Keratinocyte (primary cell): ENCODE measurements at regions not wholly inside any gene's neighbourhood (a gene's known extent, or its start where the extent isn't known, plus 50 kb on each side); places are given as distances from the start of the nearest gene placed in this dataset.

Experiments
- DNase-seq: peaks from one replicate; pipeline ENCODE4 v3.0.0-alpha.2; 2011; ENCODE audit warnings: low read depth, missing footprints, low spot score
- FAIRE-seq: peaks from 2 replicates; lab custom pipeline; 2011; peaks lifted over from hg19 to GRCh38; lab: Jason Lieb, UNC
- H2AFZ ChIP-seq: 2 replicates; pipeline ENCODE4 v1.6.0; 2012; ENCODE audit warnings: low read length, control low read depth, inconsistent platforms; ENCODE audit not compliant: control insufficient read depth
- H3K27ac ChIP-seq: 2 replicates; pipeline ENCODE4 v1.5.1; 2011; ENCODE audit warnings: low read length; ENCODE audit not compliant: control insufficient read depth, insufficient read depth
- H3K27me3 ChIP-seq: 3 replicates; pipeline ENCODE4 v1.6.0; 2011; ENCODE audit warnings: low read length; ENCODE audit not compliant: control insufficient read depth, insufficient read depth; ENCODE audit errors: extremely low read depth
- H3K36me3 ChIP-seq, 2 experiments: 2 replicates in 1 of 2; 3 replicates in 1 of 2; pipeline ENCODE4 v1.5.1; 2011; ENCODE audit warnings: low read length in 2 of 2, mild to moderate bottlenecking in 1 of 2; ENCODE audit not compliant: control insufficient read depth in 2 of 2, insufficient read depth in 2 of 2; ENCODE audit errors: extremely low read depth in 1 of 2
- H3K4me1 ChIP-seq: 3 replicates; pipeline ENCODE4 v1.5.1; 2011; ENCODE audit warnings: low read length; ENCODE audit not compliant: control insufficient read depth, insufficient read depth; ENCODE audit errors: extremely low read depth
- H3K4me2 ChIP-seq: 3 replicates; pipeline ENCODE4 v1.6.0; 2011; ENCODE audit warnings: low read depth, low read length; ENCODE audit not compliant: control insufficient read depth, insufficient read depth; ENCODE audit errors: extremely low read depth
- H3K4me3 ChIP-seq, 3 experiments: fragments of 200-600 bp in 1 of 3; sonication (generic) in 1 of 3; 2 replicates in 2 of 3; 3 replicates in 1 of 3; pipeline ENCODE4 v1.5.1; 2011 to 2016; ENCODE audit warnings: low read length in 3 of 3, mild to moderate bottlenecking in 3 of 3, control low read depth in 2 of 3, inconsistent platforms in 1 of 3, low read depth in 1 of 3, mixed read lengths in 1 of 3, mixed run types in 1 of 3, moderate library complexity in 1 of 3; ENCODE audit not compliant: control insufficient read depth in 2 of 3, insufficient read depth in 2 of 3; ENCODE audit errors: extremely low read depth in 1 of 3
- H3K79me2 ChIP-seq: 2 replicates; pipeline ENCODE4 v1.6.0; 2012; ENCODE audit warnings: low read length; ENCODE audit not compliant: control insufficient read depth, insufficient read depth
- H3K9ac ChIP-seq: 3 replicates; pipeline ENCODE4 v1.6.0; 2011; ENCODE audit warnings: low read length; ENCODE audit not compliant: control insufficient read depth, insufficient read depth; ENCODE audit errors: extremely low read depth
- H3K9me1 ChIP-seq: 3 replicates; pipeline ENCODE4 v1.6.0; 2011; ENCODE audit warnings: low read length; ENCODE audit not compliant: control insufficient read depth, insufficient read depth; ENCODE audit errors: extremely low read depth
- H3K9me3 ChIP-seq: 2 replicates; pipeline ENCODE4 v1.5.1; 2012; ENCODE audit warnings: low read depth, low read length; ENCODE audit not compliant: control insufficient read depth
- H4K20me1 ChIP-seq: 3 replicates; pipeline ENCODE4 v1.6.0; 2011; ENCODE audit warnings: low read length; ENCODE audit not compliant: control insufficient read depth, insufficient read depth; ENCODE audit errors: extremely low read depth
- CTCF ChIP-seq, 3 experiments: IDR thresholded peaks in 1 of 3; conservative IDR thresholded peaks in 1 of 3; optimal IDR thresholded peaks in 1 of 3; 2 replicates in 2 of 3; 3 replicates in 1 of 3; pipeline versions ENCODE3 to v1.5.1; 2011; ENCODE audit warnings: low read length in 3 of 3, mild to moderate bottlenecking in 3 of 3, moderate library complexity in 2 of 3, control low read depth in 1 of 3, inconsistent platforms in 1 of 3; ENCODE audit not compliant: insufficient read depth in 2 of 3; ENCODE audit errors: extremely low read depth in 1 of 3
- EZH2 ChIP-seq: IDR thresholded peaks from one replicate; pipeline ENCODE4 v1.6.1; 2012; ENCODE audit warnings: inconsistent platforms, mild to moderate bottlenecking, low read length, moderate library complexity
- dilution Hi-C: fragments of 300-500 bp; cut with MboI; formaldehyde crosslinking; loops from one replicate; pipeline ENCODE4 v1.7.0; 2020; ENCODE audit warnings: low sequenced_read_pairs; ENCODE audit not compliant: extremely low pct_ligation_motif_present

- Histone ChIP-seq H3K4me2 (no peak overlapping the region), H3K9ac (no peak overlapping the region), H2AFZ (no peak overlapping the region), H4K20me1 (no peaks in the 10 kb centered on the region), H3K79me2 (no peaks in the 10 kb centered on the region), H3K27me3 (no peaks in the 10 kb centered on the region), H3K4me3 (no peak overlapping the region), H3K4me1 (no peaks in the 10 kb centered on the region), H3K9me1 (no peaks in the 10 kb centered on the region), H3K27ac (no peak overlapping the region), H3K36me3 (no peaks in the 10 kb centered on the region), H3K9me3 (no peaks in the 10 kb centered on the region)
- TF ChIP-seq EZH2 (no peak), CTCF (optimal IDR thresholded peaks at IDR 0.05 in 1 of 3, IDR thresholded peaks at IDR 0.05 in 1 of 3, conservative IDR thresholded peaks at IDR 0.05 in 1 of 3; ENCODE audit: extremely low read depth in 1 of 3, insufficient read depth in 2 of 3, low read length in 3 of 3) (no peak)
- FAIRE-seq (no peak), DNase-seq (no peak)
- dilution Hi-C loops, result no loop called here
Observed at GRCh38 chr15:92745845-92746271, 90.3 kb upstream of the FAM174B start.

- DNase-seq (no peak), FAIRE-seq (no peak)
- Histone ChIP-seq H3K36me3 (no peaks in the 10 kb centered on the region), H3K4me3 (no peak overlapping the region), H2AFZ (no peak overlapping the region), H4K20me1 (no peaks in the 10 kb centered on the region), H3K4me1 (no peaks in the 10 kb centered on the region), H3K9ac (no peak overlapping the region), H3K9me1 (no peaks in the 10 kb centered on the region), H3K79me2 (no peaks in the 10 kb centered on the region), H3K27ac (no peak overlapping the region), H3K4me2 (no peak overlapping the region), H3K9me3 (no peaks in the 10 kb centered on the region), H3K27me3 (no peaks in the 10 kb centered on the region)
- TF ChIP-seq CTCF (optimal IDR thresholded peaks at IDR 0.05 in 1 of 3, IDR thresholded peaks at IDR 0.05 in 1 of 3, conservative IDR thresholded peaks at IDR 0.05 in 1 of 3; ENCODE audit: extremely low read depth in 1 of 3, insufficient read depth in 2 of 3, low read length in 3 of 3), result peak in 1 of 3 experiments; percentile 4
- no peak for TF ChIP-seq EZH2
- dilution Hi-C loops, result no loop called here
Observed at GRCh38 chr15:92747047-92747446, 91.5 kb upstream of the FAM174B start.
